ENCODE measurements at regions not wholly inside any gene's neighbourhood (a gene's known extent, or its start where the extent isn't known, plus 50 kb on each side); places are given as distances from the start of the nearest gene placed in this dataset.

DNA sequence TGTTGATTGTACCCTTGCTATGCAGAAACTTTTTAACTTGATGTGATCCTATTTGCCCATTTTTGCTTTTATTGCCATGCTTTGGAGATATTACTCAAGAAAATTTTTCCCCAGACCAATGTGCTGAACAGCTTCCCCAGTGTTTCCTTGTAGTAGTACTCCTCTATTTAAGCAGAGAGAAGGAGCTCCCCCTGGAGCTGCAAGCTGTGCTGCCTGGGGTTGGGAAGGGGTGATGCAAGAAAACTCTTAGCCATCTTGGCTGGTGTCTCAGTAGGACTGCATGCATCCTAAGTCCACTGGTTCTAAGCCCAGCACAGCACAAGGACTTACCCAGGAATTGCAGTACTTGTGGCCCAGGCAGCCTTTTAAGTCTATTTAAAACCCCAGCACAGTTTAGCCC lies 121.6 kb downstream of the NTMT2 start:
- TF ChIP-seq, protein P1, sequence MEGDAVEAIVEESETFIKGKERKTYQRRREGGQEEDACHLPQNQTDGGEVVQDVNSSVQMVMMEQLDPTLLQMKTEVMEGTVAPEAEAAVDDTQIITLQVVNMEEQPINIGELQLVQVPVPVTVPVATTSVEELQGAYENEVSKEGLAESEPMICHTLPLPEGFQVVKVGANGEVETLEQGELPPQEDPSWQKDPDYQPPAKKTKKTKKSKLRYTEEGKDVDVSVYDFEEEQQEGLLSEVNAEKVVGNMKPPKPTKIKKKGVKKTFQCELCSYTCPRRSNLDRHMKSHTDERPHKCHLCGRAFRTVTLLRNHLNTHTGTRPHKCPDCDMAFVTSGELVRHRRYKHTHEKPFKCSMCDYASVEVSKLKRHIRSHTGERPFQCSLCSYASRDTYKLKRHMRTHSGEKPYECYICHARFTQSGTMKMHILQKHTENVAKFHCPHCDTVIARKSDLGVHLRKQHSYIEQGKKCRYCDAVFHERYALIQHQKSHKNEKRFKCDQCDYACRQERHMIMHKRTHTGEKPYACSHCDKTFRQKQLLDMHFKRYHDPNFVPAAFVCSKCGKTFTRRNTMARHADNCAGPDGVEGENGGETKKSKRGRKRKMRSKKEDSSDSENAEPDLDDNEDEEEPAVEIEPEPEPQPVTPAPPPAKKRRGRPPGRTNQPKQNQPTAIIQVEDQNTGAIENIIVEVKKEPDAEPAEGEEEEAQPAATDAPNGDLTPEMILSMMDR (IDR thresholded peaks at IDR 0.05), result no peak
- no peak for TF ChIP-seq EZH2 (IDR thresholded peaks at IDR 0.05; ENCODE audit: borderline replicate concordance, insufficient read depth, low read depth, low read length, poor library complexity, severe bottlenecking)

Measured in B cell (primary cell).